AG09319 (cell line): ENCODE measurements at regions not wholly inside any gene's neighbourhood (a gene's known extent, or its start where the extent isn't known, plus 50 kb on each side); places are given as distances from the start of the nearest gene placed in this dataset.

Source experiments
- DNase-seq: peaks from one replicate; pipeline ENCODE4 v3.0.0-alpha.2; 2010; ENCODE audit warnings: low read depth; ENCODE audit errors: extremely low read depth
- TF ChIP-seq, protein P1 (sequence below): IDR thresholded peaks from 2 replicates; pipeline ENCODE4 v1.5.1; 2011; ENCODE audit warnings: low read depth, mild to moderate bottlenecking, inconsistent platforms, low read length, moderate library complexity

DNA sequence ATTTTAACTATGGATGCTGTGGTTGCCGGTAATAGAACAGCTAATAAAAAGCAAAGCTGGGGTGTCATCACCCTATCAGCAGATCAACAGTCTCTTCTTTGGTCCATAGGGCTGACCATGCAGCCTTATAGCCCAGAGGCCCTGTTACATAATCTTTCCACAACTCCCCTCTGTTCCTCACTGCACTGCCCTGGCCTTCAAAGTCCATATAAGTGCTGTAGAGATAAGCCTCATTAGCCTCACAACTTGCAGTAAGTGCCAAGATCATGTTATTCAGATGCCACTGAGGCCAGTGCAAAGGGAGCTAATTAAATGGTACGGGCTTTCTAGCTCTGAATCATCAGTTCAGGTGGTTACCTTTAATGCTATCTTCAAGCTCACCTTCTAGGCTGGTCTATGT is 89.7 kb upstream of the CXCR4 start:
- no peak for DNase-seq
- TF ChIP-seq, protein P1, sequence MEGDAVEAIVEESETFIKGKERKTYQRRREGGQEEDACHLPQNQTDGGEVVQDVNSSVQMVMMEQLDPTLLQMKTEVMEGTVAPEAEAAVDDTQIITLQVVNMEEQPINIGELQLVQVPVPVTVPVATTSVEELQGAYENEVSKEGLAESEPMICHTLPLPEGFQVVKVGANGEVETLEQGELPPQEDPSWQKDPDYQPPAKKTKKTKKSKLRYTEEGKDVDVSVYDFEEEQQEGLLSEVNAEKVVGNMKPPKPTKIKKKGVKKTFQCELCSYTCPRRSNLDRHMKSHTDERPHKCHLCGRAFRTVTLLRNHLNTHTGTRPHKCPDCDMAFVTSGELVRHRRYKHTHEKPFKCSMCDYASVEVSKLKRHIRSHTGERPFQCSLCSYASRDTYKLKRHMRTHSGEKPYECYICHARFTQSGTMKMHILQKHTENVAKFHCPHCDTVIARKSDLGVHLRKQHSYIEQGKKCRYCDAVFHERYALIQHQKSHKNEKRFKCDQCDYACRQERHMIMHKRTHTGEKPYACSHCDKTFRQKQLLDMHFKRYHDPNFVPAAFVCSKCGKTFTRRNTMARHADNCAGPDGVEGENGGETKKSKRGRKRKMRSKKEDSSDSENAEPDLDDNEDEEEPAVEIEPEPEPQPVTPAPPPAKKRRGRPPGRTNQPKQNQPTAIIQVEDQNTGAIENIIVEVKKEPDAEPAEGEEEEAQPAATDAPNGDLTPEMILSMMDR = no peak

DNA sequence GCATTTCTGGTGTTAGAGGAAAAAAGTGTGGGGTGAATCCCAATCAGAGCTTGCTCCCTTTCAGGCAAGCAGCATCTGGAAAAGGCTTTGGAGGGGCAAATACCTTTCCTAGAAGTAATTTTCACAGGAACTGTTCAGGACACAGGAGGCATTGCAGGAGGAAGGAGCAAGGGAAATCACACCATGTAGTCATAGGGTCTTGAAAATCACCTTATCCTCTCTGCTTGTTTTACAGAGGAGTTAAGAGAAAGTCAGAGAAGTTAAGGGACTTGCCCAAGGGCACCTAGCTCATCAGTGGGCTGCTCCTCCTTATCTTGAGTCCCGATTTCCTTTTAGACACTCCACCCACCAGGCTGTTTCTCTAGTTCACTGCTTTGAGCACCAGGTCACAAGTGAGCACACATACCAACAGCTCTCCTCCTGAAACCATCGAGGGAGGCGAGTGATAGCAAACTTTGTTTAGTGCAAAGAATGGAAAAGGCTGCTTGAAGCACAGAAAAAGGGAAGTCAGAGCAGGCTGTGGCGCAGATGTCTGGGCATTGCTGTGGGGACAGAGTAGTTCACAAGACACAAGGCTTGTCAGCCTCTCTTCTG is 89.2 kb upstream of the CXCR4 start:
- no peak for DNase-seq
- TF ChIP-seq, protein P1 = no peak

DNA sequence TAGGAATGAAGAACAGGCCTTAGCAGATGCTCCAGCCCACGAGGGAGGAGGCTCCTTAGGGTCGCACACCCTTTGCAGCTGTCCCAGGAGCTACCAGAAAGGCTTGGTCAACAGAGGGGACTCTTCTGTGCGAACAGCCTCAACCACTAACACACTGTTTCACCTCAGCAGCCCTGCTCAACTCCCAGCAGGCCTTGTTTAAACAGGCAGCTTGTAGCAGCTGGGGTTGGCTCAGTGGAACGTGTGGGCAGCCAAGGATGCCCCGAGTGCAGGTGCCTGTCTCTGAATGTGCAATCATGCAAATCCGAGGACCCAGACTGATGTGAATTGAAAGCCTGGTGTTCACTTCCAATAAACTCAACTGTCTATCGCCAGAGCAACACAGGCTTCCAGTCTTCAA is 88.7 kb upstream of the CXCR4 start:
- TF ChIP-seq, protein P1 = no peak

DNA sequence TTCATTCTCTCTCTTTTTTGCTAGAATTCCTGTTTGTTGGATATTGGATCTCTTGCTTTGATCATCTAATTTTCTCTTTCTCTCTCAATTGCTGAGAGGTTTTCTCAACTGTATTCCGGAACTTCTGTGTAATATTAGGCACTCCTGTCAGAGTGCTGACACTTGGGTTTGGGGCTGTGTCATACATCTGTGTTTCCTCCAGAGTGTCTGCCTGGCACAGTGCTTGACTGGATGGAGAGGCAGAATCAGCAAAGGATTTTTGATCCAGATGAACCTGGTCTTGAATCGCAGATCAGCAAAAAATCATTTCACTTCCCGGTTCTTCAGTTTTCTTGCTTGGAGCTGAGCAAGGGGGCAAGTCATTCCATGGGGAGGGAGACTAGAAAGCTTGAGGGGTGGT is 87.7 kb upstream of the CXCR4 start:
- TF ChIP-seq, protein P1 = no peak
- no peak for DNase-seq

More for the DNA sequence above, 88.7 kb upstream of the CXCR4 start:
- no peak for DNase-seq

DNA sequence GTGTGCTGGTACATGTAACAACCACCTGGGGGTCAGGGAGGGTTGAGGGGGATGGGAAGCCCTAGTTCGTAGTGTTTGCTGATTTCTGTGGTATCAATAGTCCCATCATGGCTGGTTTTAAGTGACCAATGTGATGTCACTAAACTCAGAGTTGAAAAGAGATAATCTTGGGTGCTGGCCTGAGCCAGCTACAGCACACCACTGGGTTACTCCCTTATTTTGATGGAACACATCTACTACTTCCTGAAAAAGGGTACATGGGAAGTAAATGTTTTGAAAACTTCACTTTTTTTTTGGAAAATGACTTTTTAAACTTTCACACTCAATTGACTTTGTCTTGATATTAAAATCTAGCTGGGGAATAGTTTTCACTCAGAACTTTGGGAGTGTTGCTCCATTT is 87.0 kb upstream of the CXCR4 start:
- no peak for DNase-seq
- TF ChIP-seq, protein P1 = no peak

DNA sequence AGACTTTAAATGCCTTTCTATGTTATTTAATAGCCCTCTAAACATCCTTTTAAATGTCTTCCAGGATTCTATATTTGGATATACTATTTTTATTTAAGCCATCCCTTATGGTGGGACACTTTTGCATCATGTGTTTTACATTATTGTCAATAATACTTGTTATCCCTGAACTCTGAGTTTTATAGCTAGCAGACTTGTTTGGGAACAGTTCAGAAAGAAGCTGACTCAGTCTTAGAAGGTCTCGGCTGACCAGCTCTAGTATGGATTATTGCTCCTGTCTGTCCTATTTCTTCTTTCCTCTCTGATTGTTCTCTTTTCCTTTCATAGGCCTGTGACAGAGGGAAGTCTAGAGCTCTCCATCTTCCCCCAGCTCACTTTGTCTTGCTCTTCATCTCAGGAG is 77.3 kb upstream of the CXCR4 start:
- TF ChIP-seq, protein P1 = no peak
- no peak for DNase-seq

DNA sequence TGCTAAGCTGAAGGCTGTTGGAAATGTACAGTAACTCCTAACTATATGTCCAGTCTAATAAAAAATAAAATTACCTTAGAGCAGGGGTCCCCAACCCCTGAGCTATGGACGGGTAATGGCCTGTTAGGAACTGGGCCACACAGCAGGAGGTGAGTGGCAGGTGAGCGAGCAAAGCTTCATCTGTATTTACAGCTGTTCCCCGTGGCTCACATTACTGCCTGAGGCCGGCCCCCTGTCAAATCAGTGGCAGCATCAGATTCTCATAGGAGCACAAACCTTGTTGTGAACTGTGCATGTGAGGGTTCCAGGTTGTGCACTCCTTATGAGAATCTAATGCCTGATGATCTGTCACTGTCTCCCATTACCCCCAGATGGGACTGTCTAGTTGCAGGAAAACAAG is 73.1 kb upstream of the CXCR4 start:
- no peak for DNase-seq
- TF ChIP-seq, protein P1 = no peak
